Panc1 (cell line): ENCODE measurements at regions not wholly inside any gene's neighbourhood (a gene's known extent, or its start where the extent isn't known, plus 50 kb on each side); places are given as distances from the start of the nearest gene placed in this dataset.

Experiments
- CTCF ChIP-seq: fragments of 450-650 bp; IDR thresholded peaks from 2 replicates; pipeline ENCODE4 v1.5.1; 2017; ENCODE audit warnings: mild to moderate bottlenecking
- POLR2AphosphoS5 ChIP-seq: IDR thresholded peaks from 2 replicates; pipeline ENCODE4 v1.6.1; 2012; ENCODE audit warnings: mild to moderate bottlenecking, low read depth, low read length, moderate library complexity
- REST ChIP-seq, 2 experiments: IDR thresholded peaks; 2 replicates each; pipeline ENCODE4 v1.6.1; 2011 to 2012; ENCODE audit warnings: low read depth in 2 of 2, control low read depth in 1 of 2, low read length in 1 of 2, mild to moderate bottlenecking in 1 of 2, moderate library complexity in 1 of 2; ENCODE audit not compliant: insufficient read depth in 1 of 2

- TF ChIP-seq CTCF (no peak), POLR2AphosphoS5 (no peak), REST (IDR thresholded peaks at IDR 0.05; ENCODE audit: insufficient read depth in 1 of 2, low read depth in 2 of 2, low read length in 1 of 2) (no peak)
Observed at GRCh38 chr5:105413406-105413990, 1850.9 kb upstream of the NUDT12 start.
